IMR-90 (cell line): ENCODE measurements at regions not wholly inside any gene's neighbourhood (a gene's known extent, or its start where the extent isn't known, plus 50 kb on each side); places are given as distances from the start of the nearest gene placed in this dataset.
A peak's percentile ranks its signal among the peaks of the same experiment; 100 is the strongest.

Experiments
- ATAC-seq: fragments of 200-7000 bp; cut with Tn5 transposase; 2 replicates; pipeline ENCODE4 v1.9.1; 2020; ENCODE audit warnings: low read depth, mild to moderate bottlenecking, moderate library complexity
- BruUV-seq: library from RNA; stranded (reverse); fragments of 400-500 nt; replicated peaks from 2 replicates; lab custom pipeline; 2021; lab: Mats Ljungman, UMichigan
- CTCF ChIA-PET: fragments of 300-600 bp; formaldehyde crosslinking; extraction: SDS; loops from one replicate; lab custom pipeline; 2021; ENCODE audit warnings: antibody characterized with exemption; lab: Yijun Ruan, JAX
- POLR2A ChIA-PET: fragments of 300-600 bp; sonication (Branson Sonifier 250); formaldehyde crosslinking; loops from one replicate; lab custom pipeline; 2022; ENCODE audit warnings: antibody characterized with exemption; ENCODE audit not compliant: unreplicated experiment; lab: Charles Lee
- DNase-seq: peaks from one replicate; pipeline ENCODE4 v3.0.0; 2013
- H2AFZ ChIP-seq: replicated peaks from 2 replicates; pipeline ENCODE3; 2013; ENCODE audit warnings: low read length, mild to moderate bottlenecking; ENCODE audit not compliant: poor library complexity
- H2AK5ac ChIP-seq: 2 replicates; pipeline ENCODE4 v1.6.1; 2013; ENCODE audit warnings: low read depth, low read length, inconsistent platforms
- H2AK9ac ChIP-seq: replicated peaks from 2 replicates; pipeline ENCODE3; 2013; ENCODE audit warnings: mild to moderate bottlenecking, low read depth, low read length, moderate library complexity; ENCODE audit not compliant: poor library complexity
- H2BK120ac ChIP-seq: 2 replicates; pipeline ENCODE4 v1.6.1; 2013; ENCODE audit warnings: low read depth, low read length, inconsistent platforms
- H2BK15ac ChIP-seq: 3 replicates; pipeline ENCODE4 v1.6.1; 2013; ENCODE audit warnings: low read depth, low read length, inconsistent platforms
- H2BK20ac ChIP-seq: 2 replicates; pipeline ENCODE4 v1.6.1; 2013; ENCODE audit warnings: low read depth, mild to moderate bottlenecking, inconsistent platforms, low read length, moderate library complexity
- H2BK5ac ChIP-seq: 2 replicates; pipeline ENCODE4 v1.6.1; 2013; ENCODE audit warnings: mild to moderate bottlenecking, low read depth, low read length, inconsistent platforms; ENCODE audit not compliant: poor library complexity, severe bottlenecking
- H3K14ac ChIP-seq: replicated peaks from 2 replicates; pipeline ENCODE4 v1.6.1; 2013; ENCODE audit warnings: low read depth, low read length, inconsistent platforms
- H3K18ac ChIP-seq: 2 replicates; pipeline ENCODE4 v1.6.1; 2013; ENCODE audit warnings: low read depth, low read length, control low read depth
- H3K23ac ChIP-seq: 2 replicates; pipeline ENCODE4 v1.6.1; 2013; ENCODE audit warnings: low read depth, low read length, inconsistent platforms
- H3K27ac ChIP-seq: 2 replicates; pipeline ENCODE4 v1.5.1; 2013; ENCODE audit warnings: mild to moderate bottlenecking, control low read depth, low read length; ENCODE audit not compliant: insufficient read depth
- H3K27me3 ChIP-seq: 2 replicates; pipeline ENCODE4 v1.6.1; 2013; ENCODE audit warnings: low read length; ENCODE audit not compliant: control insufficient read depth, insufficient read depth
- H3K36me3 ChIP-seq: 2 replicates; pipeline ENCODE4 v1.6.1; 2013; ENCODE audit warnings: low read length, mixed read lengths; ENCODE audit not compliant: control insufficient read depth, insufficient read depth
- H3K4ac ChIP-seq: 2 replicates; pipeline ENCODE4 v1.6.1; 2013; ENCODE audit warnings: low read depth, low read length, inconsistent platforms
- H3K4me1 ChIP-seq: 2 replicates; pipeline ENCODE4 v1.6.1; 2013; ENCODE audit warnings: low read length, mixed read lengths; ENCODE audit not compliant: control insufficient read depth, insufficient read depth
- H3K4me2 ChIP-seq: 2 replicates; pipeline ENCODE4 v1.6.1; 2013; ENCODE audit warnings: low read depth, mild to moderate bottlenecking, control low read depth, low read length, moderate library complexity
- H3K4me3 ChIP-seq: 2 replicates; pipeline ENCODE4 v1.5.1; 2013; ENCODE audit warnings: low read depth, mild to moderate bottlenecking, control low read depth, low read length, moderate library complexity; ENCODE audit not compliant: insufficient read depth
- H3K56ac ChIP-seq: 2 replicates; pipeline ENCODE4 v1.6.1; 2013; ENCODE audit warnings: low read length, inconsistent platforms; ENCODE audit not compliant: insufficient read depth; ENCODE audit errors: extremely low read depth
- H3K79me1 ChIP-seq, 2 experiments: 2 replicates each; pipeline ENCODE4 v1.6.1; 2013; ENCODE audit warnings: low read length in 2 of 2, inconsistent platforms in 1 of 2, low read depth in 1 of 2
- H3K9ac ChIP-seq: 2 replicates; pipeline ENCODE4 v1.6.1; 2013; ENCODE audit warnings: low read depth, low read length, control low read depth
- H3K9me1 ChIP-seq: 2 replicates; pipeline ENCODE4 v1.6.1; 2013; ENCODE audit warnings: low read length, inconsistent platforms; ENCODE audit not compliant: insufficient read depth
- H3K9me3 ChIP-seq: 2 replicates; pipeline ENCODE4 v1.6.1; 2013; ENCODE audit warnings: low read length; ENCODE audit not compliant: control insufficient read depth, insufficient read depth
- H4K20me1 ChIP-seq: 2 replicates; pipeline ENCODE4 v1.6.1; 2013; ENCODE audit warnings: low read length, inconsistent platforms; ENCODE audit not compliant: insufficient read depth
- H4K5ac ChIP-seq: 2 replicates; pipeline ENCODE4 v1.6.1; 2013; ENCODE audit warnings: mild to moderate bottlenecking, low read depth, low read length, control low read depth
- H4K8ac ChIP-seq, 2 experiments: 2 replicates each; pipeline ENCODE4 v1.6.1; 2013; ENCODE audit warnings: low read depth in 2 of 2, low read length in 2 of 2, control low read depth in 1 of 2, inconsistent platforms in 1 of 2
- H4K91ac ChIP-seq: 2 replicates; pipeline ENCODE4 v1.6.1; 2013; ENCODE audit warnings: low read depth, low read length, inconsistent platforms; ENCODE audit not compliant: insufficient read depth
- MAZ ChIP-seq: IDR thresholded peaks from 2 replicates; pipeline ENCODE4 v1.6.1; 2012; ENCODE audit warnings: low read depth, mild to moderate bottlenecking, low read length, improper control_type of control experiment, moderate library complexity, borderline replicate concordance
- MXI1 ChIP-seq: IDR thresholded peaks from 2 replicates; pipeline ENCODE4 v1.6.1; 2012; ENCODE audit warnings: low read depth, mild to moderate bottlenecking, low read length, moderate library complexity, borderline replicate concordance
- NFE2L2 ChIP-seq: fragments of 150-350 bp; IDR thresholded peaks from 2 replicates; pipeline ENCODE4 v1.6.1; 2016; ENCODE audit warnings: low read depth, mild to moderate bottlenecking, low read length
- RAD21 ChIP-seq: IDR thresholded peaks from 2 replicates; pipeline ENCODE4 v1.6.1; 2012; ENCODE audit warnings: low read length, improper control_type of control experiment
- RCOR1 ChIP-seq: IDR thresholded peaks from 2 replicates; pipeline ENCODE4 v1.6.1; 2012; ENCODE audit warnings: mild to moderate bottlenecking, low read length, improper control_type of control experiment; ENCODE audit not compliant: insufficient replicate concordance
- RFX5 ChIP-seq: IDR thresholded peaks from 2 replicates; pipeline ENCODE4 v1.8.0; 2012; ENCODE audit warnings: low read depth, mild to moderate bottlenecking, low read length, moderate library complexity
- SMC3 ChIP-seq: fragments of 150-350 bp; IDR thresholded peaks from 2 replicates; pipeline ENCODE4 v1.6.1; 2016; ENCODE audit warnings: low read depth, mild to moderate bottlenecking, antibody characterized with exemption, low read length, moderate library complexity
- dilution Hi-C: fragments of 300-500 bp; cut with HindIII; formaldehyde crosslinking; loops from one replicate; pipeline ENCODE4 v1.14.3; 2018; ENCODE audit warnings: low sequenced_read_pairs; ENCODE audit not compliant: unreplicated experiment
- in situ Hi-C: fragments of 300-500 bp; cut with MboI; formaldehyde crosslinking; loops from 3 replicates; pipeline ENCODE4 v1.14.3; 2019; ENCODE audit warnings: low sequenced_read_pairs, inconsistent platforms, mixed read lengths
- intact Hi-C: fragments of 100-400 bp; cut with micrococcal nuclease; formaldehyde crosslinking; loops from 2 replicates; pipeline ENCODE4 v1.10.0; 2022
- TF ChIP-seq, protein P1 (sequence below): fragments of 150-350 bp; IDR thresholded peaks from 2 replicates; pipeline ENCODE4 v1.6.1; 2017; ENCODE audit warnings: mild to moderate bottlenecking, antibody characterized with exemption, low read length, low read depth

DNA sequence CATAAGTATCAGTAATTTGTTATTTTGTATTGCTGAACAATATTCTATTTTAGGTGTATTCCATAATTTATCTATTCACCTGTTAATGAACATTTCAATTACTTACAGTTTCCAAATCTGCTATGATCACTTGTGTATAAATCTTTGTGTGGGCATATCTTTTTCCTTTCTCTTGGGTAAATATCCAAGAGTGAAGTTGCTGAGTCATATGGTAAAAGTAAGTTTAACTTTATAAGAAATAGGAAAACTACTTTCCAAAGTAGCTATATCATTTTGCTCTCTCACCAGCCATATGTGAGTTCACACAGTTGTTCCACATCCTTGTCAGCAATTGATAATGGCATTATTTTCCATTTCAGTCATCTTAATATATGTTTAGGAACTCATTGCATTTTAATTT, 66.6 kb upstream of the KITLG start:
- Histone ChIP-seq H2BK5ac (peak overlapping the region; percentile 70), H3K9ac (no peak overlapping the region), H3K14ac (no peak overlapping the region), H3K4me1 (no peaks in the 10 kb centered on the region), H3K27me3 (no peaks in the 10 kb centered on the region), H3K9me1 (no peaks in the 10 kb centered on the region), H4K8ac (no peak overlapping the region; a peak in 1 of 4 replicates), H2BK20ac (no peak overlapping the region), H3K56ac (no peak overlapping the region), H2AK9ac (no peak overlapping the region), H4K5ac (peak overlapping the region; percentile 26; the same call in 1 of the 2 replicates), H3K36me3 (no peaks in the 10 kb centered on the region), H3K79me1 (no peaks in the 10 kb centered on the region), H2BK15ac (no peak overlapping the region), H2AFZ (no peak overlapping the region), H3K4me3 (no peak overlapping the region), H3K27ac (no peak overlapping the region), H3K18ac (peak overlapping the region; percentile 42; the same call in 1 of the 2 replicates), H2AK5ac (no peak overlapping the region), H3K4me2 (no peak overlapping the region), H2BK120ac (no peak overlapping the region), H3K23ac (no peak overlapping the region), H3K9me3 (no peaks in the 10 kb centered on the region), H3K4ac (no peak overlapping the region), H4K91ac (no peak overlapping the region), H4K20me1 (no peaks in the 10 kb centered on the region)
- CTCF ChIA-PET: no interaction called here
- in situ Hi-C loops: no loop called here
- DNase-seq (peak; percentile 25), ATAC-seq (no peak)
- intact Hi-C loops: no loop called here
- dilution Hi-C loops: no loop called here
- POLR2A ChIA-PET: no interaction called here
- BruUV-seq: no TSS peak
- TF ChIP-seq MAZ (no peak), MXI1 (no peak), RCOR1 (no peak), NFE2L2 (peak; percentile 81), RAD21 (no peak), RFX5 (no peak), SMC3 (no peak)
- TF ChIP-seq, protein P1, sequence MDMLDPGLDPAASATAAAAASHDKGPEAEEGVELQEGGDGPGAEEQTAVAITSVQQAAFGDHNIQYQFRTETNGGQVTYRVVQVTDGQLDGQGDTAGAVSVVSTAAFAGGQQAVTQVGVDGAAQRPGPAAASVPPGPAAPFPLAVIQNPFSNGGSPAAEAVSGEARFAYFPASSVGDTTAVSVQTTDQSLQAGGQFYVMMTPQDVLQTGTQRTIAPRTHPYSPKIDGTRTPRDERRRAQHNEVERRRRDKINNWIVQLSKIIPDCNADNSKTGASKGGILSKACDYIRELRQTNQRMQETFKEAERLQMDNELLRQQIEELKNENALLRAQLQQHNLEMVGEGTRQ: no peak
